ENCODE measurements at regions not wholly inside any gene's neighbourhood (a gene's known extent, or its start where the extent isn't known, plus 50 kb on each side); places are given as distances from the start of the nearest gene placed in this dataset.
"Not testable (repeated sequence)": the region's sequence is repeated elsewhere in the genome, so short reads cannot be mapped to it uniquely, and the experiment has no call there.

GRCh38 chr20:12847872-12848271 is 160.9 kb upstream of the SPTLC3 start:
- DNase-seq = no peak

- no peak for DNase-seq
These were observed 159.4 kb upstream of the SPTLC3 start for GRCh38 chr20:12849225-12849910.

GRCh38 chr20:12857643-12858042 is 151.1 kb upstream of the SPTLC3 start:
- DNase-seq = not testable (repeated sequence)

- DNase-seq = no peak
These were observed 148.0 kb upstream of the SPTLC3 start for GRCh38 chr20:12860619-12861247.

- DNase-seq = no peak
These were observed 139.1 kb upstream of the SPTLC3 start for GRCh38 chr20:12869669-12870068.

GRCh38 chr20:12870588-12870987 is 138.2 kb upstream of the SPTLC3 start:
- no peak for DNase-seq

GRCh38 chr20:12874933-12875332 is 133.8 kb upstream of the SPTLC3 start:
- DNase-seq = no peak

- DNase-seq = no peak
These were observed 133.3 kb upstream of the SPTLC3 start for GRCh38 chr20:12875510-12875909.

GRCh38 chr20:12882832-12883506 is 125.8 kb upstream of the SPTLC3 start:
- no peak for DNase-seq

GRCh38 chr20:12883507-12883885 is 125.3 kb upstream of the SPTLC3 start:
- no peak for DNase-seq

GRCh38 chr20:12886618-12887363 is 122.0 kb upstream of the SPTLC3 start:
- no peak for DNase-seq

- DNase-seq = no peak
These were observed 117.1 kb upstream of the SPTLC3 start for GRCh38 chr20:12891643-12892042.

- DNase-seq = no peak
These were observed 115.8 kb upstream of the SPTLC3 start for GRCh38 chr20:12893019-12893418.

GRCh38 chr20:12893653-12894052 is 115.1 kb upstream of the SPTLC3 start:
- no peak for DNase-seq

- no peak for DNase-seq
These were observed 114.7 kb upstream of the SPTLC3 start for GRCh38 chr20:12894089-12894488.

- no peak for DNase-seq
These were observed 112.6 kb upstream of the SPTLC3 start for GRCh38 chr20:12896180-12896579.

GRCh38 chr20:12902992-12903391 is 105.8 kb upstream of the SPTLC3 start:
- no peak for DNase-seq

- no peak for DNase-seq
These were observed 102.4 kb upstream of the SPTLC3 start for GRCh38 chr20:12906361-12906760.

GRCh38 chr20:12911372-12911771 is 97.4 kb upstream of the SPTLC3 start:
- no peak for DNase-seq

GRCh38 chr20:12913781-12914443 is 94.9 kb upstream of the SPTLC3 start:
- DNase-seq = no peak

- no peak for DNase-seq
These were observed 94.0 kb upstream of the SPTLC3 start for GRCh38 chr20:12914804-12915203.

- DNase-seq = no peak
These were observed 92.1 kb upstream of the SPTLC3 start for GRCh38 chr20:12916699-12917098.

GRCh38 chr20:12924126-12924525 is 84.6 kb upstream of the SPTLC3 start:
- no peak for DNase-seq

Measured in stimulated activated CD4-positive, alpha-beta T cell treated with anti-CD3 and anti-CD28 coated beads, Interleukin-4, amount 100 ng/mL, for 1 hour (primary cell).